ENCODE measurements at regions not wholly inside any gene's neighbourhood (a gene's known extent, or its start where the extent isn't known, plus 50 kb on each side); places are given as distances from the start of the nearest gene placed in this dataset.

GRCh38 chr11:90343673-90344072, 120.8 kb upstream of the CHORDC1 start:
- no peak for TF ChIP-seq CTCF (conservative IDR thresholded peaks at IDR 0.05; ENCODE audit: low read depth, low read length)
- no peak overlapping the region for H3K4me3 ChIP-seq (ENCODE audit: low read length)
- no peak for DNase-seq (ENCODE audit: low read depth)

GRCh38 chr11:90341986-90342385, 119.1 kb upstream of the CHORDC1 start:
- DNase-seq (ENCODE audit: low read depth): no peak
- H3K4me3 ChIP-seq (ENCODE audit: low read length): no peak overlapping the region
- TF ChIP-seq CTCF (conservative IDR thresholded peaks at IDR 0.05; ENCODE audit: low read depth, low read length): peak; percentile 6

- TF ChIP-seq CTCF (conservative IDR thresholded peaks at IDR 0.05; ENCODE audit: low read depth, low read length): no peak
- DNase-seq (ENCODE audit: low read depth): peak; percentile 2
- no peak overlapping the region for H3K4me3 ChIP-seq (ENCODE audit: low read length)
Observed at GRCh38 chr11:90332415-90332814, 109.6 kb upstream of the CHORDC1 start.

- DNase-seq (ENCODE audit: low read depth): no peak
- no peak for TF ChIP-seq CTCF (conservative IDR thresholded peaks at IDR 0.05; ENCODE audit: low read depth, low read length)
- H3K4me3 ChIP-seq (ENCODE audit: low read length): no peak overlapping the region
Observed at GRCh38 chr11:90330632-90331031, 107.8 kb upstream of the CHORDC1 start.

- no peak for DNase-seq (ENCODE audit: low read depth)
- H3K4me3 ChIP-seq (ENCODE audit: low read length): no peak overlapping the region
- no peak for TF ChIP-seq CTCF (conservative IDR thresholded peaks at IDR 0.05; ENCODE audit: low read depth, low read length)
Observed at GRCh38 chr11:90329043-90329442, 106.2 kb upstream of the CHORDC1 start.

GRCh38 chr11:90326647-90327046, 103.8 kb upstream of the CHORDC1 start:
- no peak for DNase-seq (ENCODE audit: low read depth)
- no peak overlapping the region for H3K4me3 ChIP-seq (ENCODE audit: low read length)
- TF ChIP-seq CTCF (conservative IDR thresholded peaks at IDR 0.05; ENCODE audit: low read depth, low read length): no peak

- DNase-seq (ENCODE audit: low read depth): no peak
- TF ChIP-seq CTCF (conservative IDR thresholded peaks at IDR 0.05; ENCODE audit: low read depth, low read length): no peak
- no peak overlapping the region for H3K4me3 ChIP-seq (ENCODE audit: low read length)
Observed at GRCh38 chr11:90323289-90323688, 100.4 kb upstream of the CHORDC1 start.

Data from retinal pigment epithelial cell (primary cell).